CD4-positive, alpha-beta T cell treated with Interleukin-15 for 4 hours (primary cell): ENCODE measurements at regions not wholly inside any gene's neighbourhood (a gene's known extent, or its start where the extent isn't known, plus 50 kb on each side); places are given as distances from the start of the nearest gene placed in this dataset.

Experiments
- DNase-seq: peaks from one replicate; pipeline ENCODE4 v3.0.0-alpha.2; 2020; ENCODE audit warnings: low spot score

- DNase-seq, result no peak
These were observed 120.2 kb upstream of the RPL38 start for GRCh38 chr17:74083321-74083720.

- DNase-seq, result no peak
These were observed 118.0 kb upstream of the RPL38 start for GRCh38 chr17:74085434-74085833.

- no peak for DNase-seq
These were observed 116.4 kb upstream of the RPL38 start for GRCh38 chr17:74087002-74087585.

- DNase-seq, result no peak
These were observed 115.1 kb upstream of the RPL38 start for GRCh38 chr17:74088285-74088933.

- DNase-seq, result no peak
These were observed 114.5 kb upstream of the RPL38 start for GRCh38 chr17:74088934-74089329.

GRCh38 chr17:74089380-74089779 is 114.1 kb upstream of the RPL38 start:
- no peak for DNase-seq

- peak; percentile 20 for DNase-seq
These were observed 113.5 kb upstream of the RPL38 start for GRCh38 chr17:74089869-74090464.

- no peak for DNase-seq
These were observed 108.8 kb upstream of the RPL38 start for GRCh38 chr17:74094651-74095050.

- no peak for DNase-seq
These were observed 107.0 kb upstream of the RPL38 start for GRCh38 chr17:74096456-74096855.

- DNase-seq, result no peak
These were observed 105.9 kb upstream of the RPL38 start for GRCh38 chr17:74097450-74098135.

GRCh38 chr17:74098136-74099024 is 105.1 kb upstream of the RPL38 start:
- DNase-seq, result no peak

GRCh38 chr17:74099442-74100340 is 103.8 kb upstream of the RPL38 start:
- no peak for DNase-seq

- no peak for DNase-seq
These were observed 98.6 kb upstream of the RPL38 start for GRCh38 chr17:74104921-74105320.

- no peak for DNase-seq
These were observed 96.4 kb upstream of the RPL38 start for GRCh38 chr17:74107107-74107506.

- no peak for DNase-seq
These were observed 95.3 kb upstream of the RPL38 start for GRCh38 chr17:74108126-74108705.

- DNase-seq, result no peak
These were observed 93.0 kb upstream of the RPL38 start for GRCh38 chr17:74110467-74110866.

- no peak for DNase-seq
These were observed 90.2 kb upstream of the RPL38 start for GRCh38 chr17:74113326-74113725.

- DNase-seq, result no peak
These were observed 89.5 kb upstream of the RPL38 start for GRCh38 chr17:74113952-74114351.

- no peak for DNase-seq
These were observed 88.5 kb upstream of the RPL38 start for GRCh38 chr17:74114881-74115470.

GRCh38 chr17:74115586-74115985 is 87.9 kb upstream of the RPL38 start:
- DNase-seq, result no peak
